ENCODE measurements at regions not wholly inside any gene's neighbourhood (a gene's known extent, or its start where the extent isn't known, plus 50 kb on each side); places are given as distances from the start of the nearest gene placed in this dataset.
"Not testable (repeated sequence)": the region's sequence is repeated elsewhere in the genome, so short reads cannot be mapped to it uniquely, and the experiment has no call there.

DNA sequence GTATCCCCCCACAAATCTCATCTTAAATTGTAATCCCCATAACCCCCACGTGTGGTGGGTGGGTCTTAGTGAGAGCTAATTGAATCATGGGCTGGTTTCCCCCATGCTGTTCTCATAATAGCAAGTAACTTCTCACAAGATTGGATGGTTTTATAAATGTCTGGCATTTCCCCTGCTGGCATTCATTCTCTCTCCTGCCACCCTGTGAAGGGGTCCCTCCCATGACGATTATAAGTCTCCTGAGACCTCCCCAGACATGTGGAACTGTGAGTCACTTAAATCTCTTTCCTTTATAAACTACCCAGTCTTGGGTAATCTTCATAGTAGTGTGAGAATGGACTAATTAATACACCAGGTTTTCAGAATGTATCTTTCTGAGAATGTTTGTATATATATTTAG is 1159.4 kb downstream of the FAM181B start:
- in situ Hi-C loops (cut with HindIII; ENCODE audit: low pct_ligation_motif_present, low sequenced_read_pairs) = no loop called here
- Histone ChIP-seq H3K27me3 (replicated peaks) (no peaks in the 10 kb centered on the region), H3K27ac (no peak overlapping the region), H3K4me3 (ENCODE audit: low read depth, low read length) (no peak overlapping the region), H3K36me3 (replicated peaks) (no peaks in the 10 kb centered on the region)
- DNase-seq = no peak
- no peak for TF ChIP-seq CTCF (IDR thresholded peaks at IDR 0.05; ENCODE audit: low read depth, low read length, missing control alignments)

GRCh38 chr11:81573367-81573766 is 1160.3 kb downstream of the FAM181B start:
- no peak overlapping the region for H3K27ac ChIP-seq
- TF ChIP-seq CTCF (IDR thresholded peaks at IDR 0.05; ENCODE audit: low read depth, low read length, missing control alignments) = no peak
- no peak for DNase-seq
- no peaks in the 10 kb centered on the region for H3K27me3 ChIP-seq (replicated peaks)
- no peak overlapping the region for H3K4me3 ChIP-seq (ENCODE audit: low read depth, low read length)
- in situ Hi-C loops (cut with HindIII; ENCODE audit: low pct_ligation_motif_present, low sequenced_read_pairs) = no loop called here
- no peaks in the 10 kb centered on the region for H3K36me3 ChIP-seq (replicated peaks)

GRCh38 chr11:81570669-81571068 is 1163.0 kb downstream of the FAM181B start:
- no peak for DNase-seq
- Histone ChIP-seq H3K27ac (no peak overlapping the region), H3K36me3 (replicated peaks) (no peaks in the 10 kb centered on the region), H3K27me3 (replicated peaks) (no peaks in the 10 kb centered on the region), H3K4me3 (ENCODE audit: low read depth, low read length) (no peak overlapping the region)
- no peak for TF ChIP-seq CTCF (IDR thresholded peaks at IDR 0.05; ENCODE audit: low read depth, low read length, missing control alignments)
- in situ Hi-C loops (cut with HindIII; ENCODE audit: low pct_ligation_motif_present, low sequenced_read_pairs) = no loop called here

- Histone ChIP-seq H3K4me3 (ENCODE audit: low read depth, low read length) (no peak overlapping the region), H3K27me3 (replicated peaks) (no peaks in the 10 kb centered on the region), H3K27ac (no peak overlapping the region), H3K36me3 (replicated peaks) (no peaks in the 10 kb centered on the region)
- in situ Hi-C loops (cut with HindIII; ENCODE audit: low pct_ligation_motif_present, low sequenced_read_pairs) = no loop called here
- TF ChIP-seq CTCF (IDR thresholded peaks at IDR 0.05; ENCODE audit: low read depth, low read length, missing control alignments) = no peak
- no peak for DNase-seq
Measured at GRCh38 chr11:81569999-81570398, 1163.7 kb downstream of the FAM181B start.

DNA sequence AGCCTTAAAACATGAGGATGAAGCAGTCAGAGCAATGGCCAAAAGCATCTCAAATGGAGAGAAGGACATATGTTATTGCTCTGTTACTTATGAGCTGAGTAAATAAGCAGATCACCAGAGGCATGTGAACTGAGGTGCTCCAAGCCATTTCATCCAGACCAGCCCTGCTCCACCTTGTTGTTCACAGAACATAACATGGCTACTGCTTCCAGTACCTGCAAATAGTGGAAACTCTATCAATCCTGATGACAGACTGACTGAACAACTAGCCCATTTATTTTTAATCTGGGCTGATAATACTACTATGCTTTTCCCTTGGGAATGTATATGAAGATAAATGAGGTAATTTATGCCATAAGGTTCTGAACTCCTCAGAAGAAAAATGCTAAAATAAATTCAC is 1164.7 kb downstream of the FAM181B start:
- Histone ChIP-seq H3K36me3 (replicated peaks) (no peaks in the 10 kb centered on the region), H3K4me3 (ENCODE audit: low read depth, low read length) (no peak overlapping the region), H3K27me3 (replicated peaks) (no peaks in the 10 kb centered on the region), H3K27ac (no peak overlapping the region)
- no peak for TF ChIP-seq CTCF (IDR thresholded peaks at IDR 0.05; ENCODE audit: low read depth, low read length, missing control alignments)
- no peak for DNase-seq
- in situ Hi-C loops (cut with HindIII; ENCODE audit: low pct_ligation_motif_present, low sequenced_read_pairs) = no loop called here

GRCh38 chr11:81548123-81548522 is 1185.5 kb downstream of the FAM181B start:
- no peak overlapping the region for H3K4me3 ChIP-seq (ENCODE audit: low read depth, low read length)
- no peak for TF ChIP-seq CTCF (IDR thresholded peaks at IDR 0.05; ENCODE audit: low read depth, low read length, missing control alignments)
- no peaks in the 10 kb centered on the region for H3K36me3 ChIP-seq (replicated peaks)
- no peak for DNase-seq
- no peak overlapping the region for H3K27ac ChIP-seq
- in situ Hi-C loops (cut with HindIII; ENCODE audit: low pct_ligation_motif_present, low sequenced_read_pairs) = no loop called here
- no peaks in the 10 kb centered on the region for H3K27me3 ChIP-seq (replicated peaks)

GRCh38 chr11:81539806-81540205 is 1193.9 kb downstream of the FAM181B start:
- H3K4me3 ChIP-seq (ENCODE audit: low read depth, low read length); H3K27me3 ChIP-seq (replicated peaks); DNase-seq; in situ Hi-C loops (cut with HindIII; ENCODE audit: low pct_ligation_motif_present, low sequenced_read_pairs); H3K36me3 ChIP-seq (replicated peaks); H3K27ac ChIP-seq: not testable (repeated sequence)

Measured in brain microvascular endothelial cell (primary cell).